ENCODE measurements at regions not wholly inside any gene's neighbourhood (a gene's known extent, or its start where the extent isn't known, plus 50 kb on each side); places are given as distances from the start of the nearest gene placed in this dataset.

- TF ChIP-seq RAD21 (IDR thresholded peaks at IDR 0.05 in 1 of 2, conservative IDR thresholded peaks at IDR 0.05 in 1 of 2; ENCODE audit: low read depth in 2 of 2, low read length in 2 of 2) (peak in 1 of 2 experiments; percentile 32; a peak in 2 of 4 replicates), SP1 (IDR thresholded peaks at IDR 0.05; ENCODE audit: low read depth, low read length) (no peak)
- POLR2A ChIA-PET (ENCODE audit: partially characterized antibody): no interaction called here
Measured at GRCh38 chr12:118827606-118828005, 153.7 kb upstream of the SRRM4 start.

More at GRCh38 chr12:118827606-118828005, 153.7 kb upstream of the SRRM4 start:
- Histone ChIP-seq H2BK20ac (ENCODE audit: low read length) (no peak overlapping the region), H4K91ac (replicated peaks; ENCODE audit: insufficient read length, low read length) (peak overlapping the region; percentile 65), H2BK15ac (ENCODE audit: low read length) (no peak overlapping the region), H2AFZ (ENCODE audit: low read length) (0 out of 2 replicates have a peak overlapping the region, but pooled peaks have one; percentile 21), H3K36me3 (ENCODE audit: control insufficient read depth in 2 of 4, insufficient read depth in 4 of 4, low read length in 3 of 4) (no peaks in the 10 kb centered on the region), H2BK12ac (ENCODE audit: low read depth, low read length) (no peak overlapping the region), H3K27ac (ENCODE audit: low read depth, low read length) (no peak overlapping the region), H4K5ac (ENCODE audit: insufficient read length, low read depth, low read length) (no peak overlapping the region), H3K56ac (replicated peaks; ENCODE audit: insufficient read length, low read depth, low read length) (no peak overlapping the region), H2AK5ac (ENCODE audit: low read depth, low read length) (no peak overlapping the region), H3K9ac (replicated peaks in 1 of 4; ENCODE audit: extremely low read depth in 1 of 4, low read depth in 3 of 4, low read length in 3 of 4) (no peak overlapping the region), H3K4me1 (replicated peaks in 1 of 4; ENCODE audit: control insufficient read depth in 3 of 4, insufficient read depth in 4 of 4, low read length in 3 of 4) (peaks cover 0 to 3% (median 0%) of the 10 kb centered on the region in 4 experiments; a peak in 1 of 7 replicates), H3K4me3 (ENCODE audit: extremely low read depth in 1 of 4, insufficient read depth in 2 of 4, low read depth in 3 of 4, low read length in 4 of 4) (no peak overlapping the region), H4K20me1 (replicated peaks in 1 of 2; ENCODE audit: control insufficient read depth in 1 of 2, insufficient read depth in 2 of 2, low read length in 2 of 2) (no peaks in the 10 kb centered on the region), H3K79me1 (ENCODE audit: low read depth, low read length) (no peaks in the 10 kb centered on the region; the same call in 1 of the 2 replicates), H4K8ac (ENCODE audit: extremely low read depth, insufficient read depth, low read length) (no peak overlapping the region), H3K79me2 (ENCODE audit: control insufficient read depth in 1 of 2, insufficient read depth in 2 of 2, low read length in 2 of 2) (no peaks in the 10 kb centered on the region), H3K4ac (replicated peaks; ENCODE audit: insufficient read length, low read depth, low read length) (no peak overlapping the region), H3K4me2 (ENCODE audit: insufficient read depth in 1 of 2, low read depth in 2 of 2, low read length in 2 of 2) (no peak overlapping the region), H2BK120ac (replicated peaks; ENCODE audit: low read depth, low read length) (no peak overlapping the region), H3K23me2 (ENCODE audit: low read depth, low read length) (no peaks in the 10 kb centered on the region), H3K18ac (ENCODE audit: extremely low read depth, low read length) (no peak overlapping the region), H3K23ac (ENCODE audit: insufficient read length) (no peak overlapping the region), H3K14ac (ENCODE audit: insufficient read length) (no peak overlapping the region), H2BK5ac (ENCODE audit: low read depth, low read length) (no peak overlapping the region), H3K9me3 (ENCODE audit: insufficient read depth in 2 of 2, low read depth in 1 of 2, low read length in 1 of 2) (no peaks in the 10 kb centered on the region), H3K27me3 (replicated peaks in 1 of 4; ENCODE audit: control insufficient read depth in 3 of 4, extremely low read depth in 1 of 4, insufficient read depth in 3 of 4, low read length in 3 of 4) (no peaks in the 10 kb centered on the region)
- no peak for FAIRE-seq
- CTCF ChIA-PET (ENCODE audit: partially characterized antibody): interaction anchor here (0.7 to 2.0 kb wide), 7 partner anchors 8 to 617 kb away, joined by 3 to 4 read pairs (median 3); no protein-coding TSS in a partner anchor
- no peak for DNase-seq (ENCODE audit: low read depth in 1 of 2, low spot score in 2 of 2)
- 81% methylated on average over 6 of the region's 6 CpGs; no CpG with 5 or more reads in 1 of the 2 experiments for WGBS, 2 experiments (ENCODE audit: extremely low coverage in 1 of 2, insufficient coverage in 1 of 2, insufficient read length in 1 of 2, insufficient replicate concordance in 2 of 2, low coverage in 1 of 2, low lambda C conversion rate in 2 of 2, missing lambda C conversion rate in 1 of 2)
